GM12873 (cell line): ENCODE measurements at regions not wholly inside any gene's neighbourhood (a gene's known extent, or its start where the extent isn't known, plus 50 kb on each side); places are given as distances from the start of the nearest gene placed in this dataset.

ENCODE experiments used
- TF ChIP-seq, protein P1 (sequence below): IDR thresholded peaks from 2 replicates; pipeline ENCODE4 v1.5.1; 2012; ENCODE audit warnings: low read depth, mild to moderate bottlenecking, moderate library complexity, low read length, control low read depth; ENCODE audit not compliant: insufficient read depth; ENCODE audit errors: missing control alignments

- TF ChIP-seq, protein P1, sequence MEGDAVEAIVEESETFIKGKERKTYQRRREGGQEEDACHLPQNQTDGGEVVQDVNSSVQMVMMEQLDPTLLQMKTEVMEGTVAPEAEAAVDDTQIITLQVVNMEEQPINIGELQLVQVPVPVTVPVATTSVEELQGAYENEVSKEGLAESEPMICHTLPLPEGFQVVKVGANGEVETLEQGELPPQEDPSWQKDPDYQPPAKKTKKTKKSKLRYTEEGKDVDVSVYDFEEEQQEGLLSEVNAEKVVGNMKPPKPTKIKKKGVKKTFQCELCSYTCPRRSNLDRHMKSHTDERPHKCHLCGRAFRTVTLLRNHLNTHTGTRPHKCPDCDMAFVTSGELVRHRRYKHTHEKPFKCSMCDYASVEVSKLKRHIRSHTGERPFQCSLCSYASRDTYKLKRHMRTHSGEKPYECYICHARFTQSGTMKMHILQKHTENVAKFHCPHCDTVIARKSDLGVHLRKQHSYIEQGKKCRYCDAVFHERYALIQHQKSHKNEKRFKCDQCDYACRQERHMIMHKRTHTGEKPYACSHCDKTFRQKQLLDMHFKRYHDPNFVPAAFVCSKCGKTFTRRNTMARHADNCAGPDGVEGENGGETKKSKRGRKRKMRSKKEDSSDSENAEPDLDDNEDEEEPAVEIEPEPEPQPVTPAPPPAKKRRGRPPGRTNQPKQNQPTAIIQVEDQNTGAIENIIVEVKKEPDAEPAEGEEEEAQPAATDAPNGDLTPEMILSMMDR: no peak
Observed at GRCh38 chr18:40120796-40121391, 1834.1 kb upstream of the PIK3C3 start.

GRCh38 chr18:40120356-40120755 lies 1834.7 kb upstream of the PIK3C3 start:
- TF ChIP-seq, protein P1: no peak

DNA sequence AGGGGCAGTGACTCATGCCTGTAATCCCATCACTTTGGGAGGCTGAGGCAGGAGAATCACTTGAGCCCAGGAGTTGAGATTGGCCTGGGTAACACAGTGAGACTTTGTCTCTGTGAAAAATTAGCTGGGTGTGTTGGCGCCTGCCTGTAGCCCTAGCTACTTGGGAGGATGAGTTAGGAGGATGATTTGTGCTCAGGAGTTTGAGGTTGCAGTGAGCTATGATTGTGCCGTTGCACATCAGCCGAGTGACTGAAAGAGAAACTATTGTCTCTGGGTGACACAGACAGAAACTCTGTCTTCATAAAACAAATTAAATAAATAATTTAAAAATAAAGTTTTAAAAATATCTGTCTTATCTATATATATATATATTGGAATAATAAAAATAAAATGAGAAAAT lies 1844.6 kb upstream of the PIK3C3 start:
- TF ChIP-seq, protein P1: no peak

DNA sequence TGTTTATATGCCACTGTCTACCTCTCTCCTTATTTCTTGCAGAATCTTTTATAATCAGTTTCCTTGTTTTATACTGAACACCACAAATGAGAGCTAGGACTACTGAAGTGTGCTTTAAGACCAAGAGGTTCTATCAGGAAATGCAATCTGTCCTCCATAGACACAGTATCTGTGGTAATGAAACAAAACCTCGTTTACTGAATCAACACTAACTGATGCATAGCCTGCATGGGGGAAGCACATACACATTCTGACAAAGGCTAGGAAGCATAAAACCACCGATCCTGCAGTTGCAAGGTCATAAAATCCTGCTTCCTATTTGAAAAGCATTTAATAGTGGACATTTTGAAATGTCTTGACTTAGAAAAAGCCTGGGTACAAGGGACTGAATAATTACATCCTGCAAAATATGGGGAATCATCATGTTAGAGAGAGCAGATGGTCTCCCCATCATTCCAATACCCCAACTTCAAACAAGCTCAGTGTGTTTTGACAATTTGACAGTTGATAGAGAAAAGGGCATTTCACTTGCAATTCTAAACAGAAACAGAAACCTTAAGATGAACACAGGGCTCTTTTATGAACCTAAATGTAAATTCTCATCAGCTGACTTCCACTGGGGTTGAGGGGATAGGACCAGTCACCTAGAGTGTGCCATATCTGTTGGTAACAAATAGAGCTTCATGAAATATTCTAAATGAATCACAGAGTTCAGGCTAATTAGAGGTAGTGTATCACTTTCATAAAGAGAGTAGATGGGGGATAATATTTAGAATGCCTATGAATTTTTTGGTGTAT lies 1845.6 kb upstream of the PIK3C3 start:
- TF ChIP-seq, protein P1: no peak

GRCh38 chr18:40108596-40108995 lies 1846.4 kb upstream of the PIK3C3 start:
- TF ChIP-seq, protein P1: no peak

- TF ChIP-seq, protein P1: no peak
Observed at GRCh38 chr18:40102903-40103302, 1852.1 kb upstream of the PIK3C3 start.

DNA sequence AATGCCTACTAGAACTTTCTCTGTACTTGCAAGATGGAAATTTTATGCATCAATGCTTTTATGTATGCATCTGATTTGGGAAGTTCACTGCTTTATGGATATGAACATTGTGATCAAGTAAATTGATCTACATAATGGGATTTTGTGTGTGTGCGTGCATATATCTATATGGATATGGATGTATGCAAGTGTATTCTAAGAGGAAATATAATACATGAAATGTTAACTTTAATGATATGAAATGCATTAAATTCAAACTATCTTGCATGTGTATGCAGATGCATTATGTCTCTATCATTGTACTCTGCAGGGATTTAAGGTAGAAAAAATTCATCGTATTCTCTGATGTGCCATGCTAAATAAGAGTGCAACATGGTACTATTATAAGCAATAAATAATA lies 1855.4 kb upstream of the PIK3C3 start:
- TF ChIP-seq, protein P1: no peak
